CD4-positive, alpha-beta T cell treated with Interleukin-15 for 1 hour (primary cell): ENCODE measurements at regions not wholly inside any gene's neighbourhood (a gene's known extent, or its start where the extent isn't known, plus 50 kb on each side); places are given as distances from the start of the nearest gene placed in this dataset.
"Not testable (repeated sequence)": the region's sequence is repeated elsewhere in the genome, so short reads cannot be mapped to it uniquely, and the experiment has no call there.

ENCODE experiments used
- DNase-seq: peaks from one replicate; pipeline ENCODE4 v3.0.0-alpha.2; 2020

DNA sequence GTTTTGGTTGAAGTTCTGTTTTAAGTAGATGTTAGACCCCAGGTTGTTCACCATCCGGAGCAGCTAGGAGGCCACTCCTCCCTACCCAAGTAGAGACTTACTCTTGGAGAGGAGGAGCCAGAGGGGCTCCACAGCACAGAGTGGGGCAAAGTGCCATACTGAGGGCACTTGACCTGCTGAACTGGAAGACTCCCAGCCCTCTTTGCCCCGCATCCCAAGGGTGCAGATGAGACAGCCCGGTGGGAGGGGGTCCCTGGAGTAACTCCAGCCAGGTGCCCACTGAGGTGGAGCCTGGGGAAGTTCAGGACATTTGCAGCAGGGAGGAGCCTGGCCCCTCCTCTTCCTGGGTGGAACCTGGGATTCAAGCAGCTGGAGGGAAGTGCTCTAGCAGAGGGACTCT is 102.1 kb upstream of the GPR6 start:
- DNase-seq, result no peak

DNA sequence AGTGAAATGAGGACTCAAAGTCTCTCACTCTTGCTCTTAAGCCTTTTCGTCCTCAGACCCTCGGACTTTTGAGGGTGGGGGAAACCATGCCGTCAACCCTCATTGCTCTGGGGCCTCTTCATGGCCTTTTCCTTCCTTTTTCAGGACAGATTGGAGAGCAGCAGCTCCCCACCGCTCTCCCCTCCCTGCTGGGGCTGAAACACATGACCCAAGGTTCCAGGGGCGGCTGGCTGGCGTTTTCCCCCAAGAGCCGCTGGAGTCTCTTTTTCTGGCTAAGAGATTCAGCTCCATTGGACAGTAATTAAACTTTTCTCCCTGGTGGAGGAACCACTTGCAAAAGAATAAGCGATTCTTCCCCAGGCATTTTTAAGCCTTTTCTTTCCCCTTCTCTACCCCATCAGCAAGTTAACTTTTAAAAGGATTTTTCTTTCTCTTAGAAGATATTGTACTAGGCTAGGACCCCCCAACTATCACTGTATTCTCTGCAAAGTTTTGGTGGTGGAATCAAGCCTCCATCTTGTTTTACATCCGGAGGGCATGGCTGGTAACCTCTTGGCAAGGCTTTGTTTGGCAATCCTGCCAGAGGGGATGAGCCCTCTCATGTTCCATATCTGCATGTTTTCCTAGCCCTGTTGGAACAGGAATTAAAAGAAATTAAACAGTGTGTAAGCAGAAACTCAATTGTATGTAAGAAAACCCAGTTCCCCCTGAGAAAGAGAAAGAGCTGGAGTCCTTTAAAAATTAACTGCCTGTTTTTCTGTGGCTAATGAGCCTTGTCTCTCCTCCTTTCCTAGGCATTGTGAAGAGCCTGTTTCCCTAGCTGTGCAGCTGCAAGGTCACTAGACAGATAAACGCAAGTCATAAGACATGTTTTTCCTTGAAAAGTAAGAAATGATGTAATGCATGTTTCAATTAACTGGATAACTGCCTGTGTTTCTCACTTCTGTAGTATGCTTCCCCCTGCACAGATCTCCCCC is 100.8 kb upstream of the GPR6 start:
- DNase-seq, result no peak

DNA sequence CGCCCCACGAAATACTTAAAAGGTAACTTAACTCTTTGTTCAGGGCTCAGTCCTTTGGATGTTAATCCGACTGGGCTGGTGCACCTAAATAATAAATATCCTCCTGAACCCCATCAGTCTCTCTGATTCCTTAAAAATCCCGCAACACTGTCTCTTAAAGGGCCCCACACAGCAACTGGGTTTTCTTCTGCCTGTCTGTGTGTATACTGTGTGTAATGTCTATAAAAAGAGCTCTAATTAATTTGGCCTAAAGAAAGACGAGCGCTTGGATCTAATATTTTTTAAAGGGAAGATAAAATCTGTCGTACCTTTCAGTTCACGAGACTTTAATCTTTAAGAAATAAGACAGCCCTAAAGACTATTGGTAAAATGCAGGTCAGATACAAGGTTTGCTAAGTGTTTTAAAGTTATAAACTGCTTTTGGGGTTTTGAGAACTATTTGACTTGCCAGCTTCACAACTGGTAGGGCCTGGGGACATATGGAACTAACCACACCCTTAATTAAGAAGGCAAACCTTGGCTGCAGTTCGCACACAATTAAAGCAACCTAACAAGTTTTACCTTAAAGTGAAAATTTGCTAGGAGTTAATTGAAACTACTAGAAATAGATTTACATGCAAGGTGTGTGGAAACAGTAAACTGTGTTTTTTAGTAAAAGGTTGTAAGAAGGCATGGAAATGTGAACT is 100.0 kb upstream of the GPR6 start:
- not testable (repeated sequence) for DNase-seq

DNA sequence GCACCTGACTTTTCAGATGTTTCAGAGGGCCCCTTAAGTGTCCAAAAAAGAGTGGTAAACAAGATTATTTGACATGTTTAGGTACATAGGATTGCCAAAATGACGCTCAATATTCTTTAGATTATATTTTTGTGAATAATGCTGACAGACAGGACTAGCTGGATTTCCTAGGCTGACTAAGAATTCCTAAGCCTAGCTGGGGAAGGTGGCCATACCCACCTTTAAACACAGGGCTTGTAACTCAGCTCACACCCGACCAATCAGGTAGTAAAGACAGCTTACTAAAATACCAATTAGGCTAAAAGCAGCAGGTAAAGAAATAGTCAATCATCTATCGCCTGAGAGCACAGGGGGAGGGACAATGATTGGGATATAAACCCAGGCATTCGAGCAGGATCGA is 99.0 kb upstream of the GPR6 start:
- DNase-seq, result not testable (repeated sequence)

DNA sequence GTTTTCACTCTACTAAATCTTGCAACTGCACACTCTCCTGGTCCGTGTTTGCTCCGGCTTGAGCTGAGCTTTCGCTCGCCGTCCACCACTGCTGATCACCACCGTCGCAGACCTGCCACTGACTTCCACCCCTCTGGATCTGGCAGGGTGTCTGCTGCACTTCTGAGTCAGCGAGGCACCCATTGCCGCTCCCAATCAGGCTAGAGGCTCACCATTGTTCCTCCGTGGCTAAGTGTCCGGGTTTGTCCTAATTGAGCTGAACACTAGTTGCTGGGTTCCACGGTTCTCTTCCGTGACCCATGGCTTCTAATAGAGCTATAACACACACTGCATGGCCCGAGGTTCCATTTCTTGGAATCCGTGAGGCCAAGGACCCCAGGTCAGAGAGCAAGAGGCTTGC is 98.6 kb upstream of the GPR6 start:
- no peak for DNase-seq

DNA sequence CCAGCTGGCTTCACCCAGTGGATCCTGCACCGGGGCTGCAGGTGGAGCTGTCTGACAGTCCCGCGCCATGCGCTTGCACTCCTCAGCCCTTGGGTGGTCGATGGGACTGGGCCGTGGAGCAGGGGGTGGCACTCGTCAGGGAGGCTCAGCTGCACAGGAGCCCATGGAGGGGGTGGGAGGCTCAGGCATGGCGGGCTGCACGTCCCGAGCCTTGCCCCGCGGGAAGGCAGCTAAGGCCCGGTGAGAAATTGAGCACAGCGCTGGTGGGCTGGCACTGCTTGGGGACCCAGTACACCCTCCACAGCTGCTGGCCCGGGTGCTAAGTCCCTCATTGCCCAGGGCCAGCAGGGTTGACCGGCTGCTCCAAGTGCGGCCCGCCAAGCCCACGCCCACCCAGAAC is 97.0 kb upstream of the GPR6 start:
- DNase-seq, result not testable (repeated sequence)

DNA sequence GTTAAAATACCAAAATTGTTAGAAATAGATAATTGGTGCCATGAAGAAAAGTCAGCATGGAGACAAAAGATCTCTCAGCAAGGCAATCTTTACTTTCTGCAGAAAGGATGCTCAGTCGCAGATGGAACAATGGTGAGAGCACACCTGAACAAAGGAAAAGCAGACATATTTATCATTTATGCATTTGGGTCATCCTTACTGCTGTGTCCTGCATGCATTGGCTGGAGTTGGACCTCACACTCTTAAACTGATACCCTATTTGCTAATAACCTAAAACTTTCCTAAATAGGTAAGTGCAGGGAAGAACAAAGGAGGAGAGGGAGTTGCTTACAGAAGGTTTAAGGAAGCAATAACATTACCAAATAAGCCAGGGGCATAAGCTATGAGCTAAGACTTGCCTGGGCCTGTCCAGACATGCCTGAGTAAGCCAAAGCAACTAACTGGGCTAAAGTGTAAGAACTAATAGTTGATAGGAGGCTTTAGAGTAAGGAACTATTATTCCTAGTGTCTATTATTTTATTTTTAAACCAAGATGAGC is 96.1 kb upstream of the GPR6 start:
- not testable (repeated sequence) for DNase-seq

DNA sequence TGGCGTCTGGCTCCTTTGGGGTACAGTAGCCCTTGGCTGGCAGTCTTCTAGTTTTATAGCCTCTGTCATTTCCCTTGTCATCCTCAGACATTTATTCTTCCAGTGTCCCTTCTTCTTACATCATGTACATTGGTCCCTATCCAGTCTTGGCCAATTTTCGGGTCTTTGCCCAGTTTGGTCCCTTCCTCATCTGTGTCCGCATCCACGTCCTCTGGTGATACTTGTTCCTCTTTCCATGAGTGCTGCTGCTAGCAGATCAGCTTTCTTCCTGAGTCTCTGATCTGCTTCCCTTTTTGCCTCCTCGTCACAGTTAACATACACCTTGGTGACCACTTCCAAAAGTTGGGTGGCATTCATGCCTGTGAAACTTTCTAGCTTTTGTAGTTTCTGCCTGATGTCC is 86.2 kb upstream of the GPR6 start:
- peak; percentile 46 for DNase-seq

DNA sequence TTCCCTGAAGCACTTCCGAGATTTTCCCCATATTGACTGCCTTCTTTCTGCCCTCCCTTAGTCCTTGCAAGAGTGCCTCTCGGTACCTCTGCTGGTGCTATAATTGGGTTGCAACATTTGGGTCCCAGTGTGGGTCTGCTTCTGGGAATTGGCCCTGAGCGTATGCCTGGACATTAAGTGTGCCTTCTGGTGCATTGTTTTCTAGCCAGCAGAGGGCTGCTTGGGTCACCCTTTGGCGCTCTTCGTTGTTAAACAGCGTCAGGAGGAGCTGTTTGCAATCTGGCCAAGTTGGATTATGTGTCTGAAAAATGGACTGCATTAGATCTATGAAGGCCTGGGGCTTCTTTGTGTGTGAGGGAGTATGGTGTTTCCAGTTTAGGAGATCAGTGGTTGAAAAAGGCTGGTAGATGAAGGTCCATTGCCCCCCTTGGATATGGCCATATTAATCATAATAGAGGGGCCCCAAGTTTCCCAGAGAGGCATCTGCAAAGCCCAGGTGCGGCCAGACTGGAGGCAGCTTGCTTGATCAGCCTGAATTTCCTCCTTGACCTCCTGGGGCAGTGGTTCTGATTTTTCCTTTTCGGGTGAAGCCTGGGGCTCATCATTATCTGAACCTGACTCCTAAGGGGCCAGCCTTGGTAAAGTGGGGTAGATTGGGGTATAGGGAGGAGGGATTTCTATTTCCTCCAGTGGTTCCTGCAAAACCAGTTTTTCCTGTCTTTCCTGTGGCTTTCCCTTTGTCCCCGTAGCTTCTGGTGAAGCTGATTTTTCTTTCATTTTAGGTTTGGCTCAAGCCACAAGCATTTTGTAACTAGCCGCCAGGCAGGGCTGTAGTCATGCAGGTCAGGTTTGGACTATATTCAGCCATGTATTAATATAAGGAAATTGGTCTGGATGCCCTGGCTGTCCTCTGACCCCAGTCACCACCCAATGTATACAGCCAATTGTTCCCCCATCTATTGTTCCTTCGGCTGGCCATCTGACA is 85.4 kb upstream of the GPR6 start:
- no peak for DNase-seq

DNA sequence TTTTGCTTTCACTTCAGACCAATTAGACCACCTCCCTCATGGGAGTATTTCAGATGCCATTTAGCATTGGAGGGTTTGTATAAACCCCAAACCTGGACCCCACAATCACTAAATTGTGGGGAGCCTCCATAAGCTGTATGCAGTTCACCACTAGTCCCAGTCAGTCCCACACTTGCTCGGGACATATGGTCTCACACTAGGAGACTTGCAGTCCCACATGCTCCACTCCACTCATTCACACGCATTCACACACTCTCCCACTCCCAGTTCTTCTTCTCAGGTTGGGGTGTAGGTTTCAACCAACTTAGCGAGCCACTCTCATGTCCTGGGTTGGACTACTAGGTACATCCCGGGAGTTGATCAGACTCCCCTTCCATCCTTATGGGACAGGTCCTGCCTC is 84.5 kb upstream of the GPR6 start:
- DNase-seq, result no peak

DNA sequence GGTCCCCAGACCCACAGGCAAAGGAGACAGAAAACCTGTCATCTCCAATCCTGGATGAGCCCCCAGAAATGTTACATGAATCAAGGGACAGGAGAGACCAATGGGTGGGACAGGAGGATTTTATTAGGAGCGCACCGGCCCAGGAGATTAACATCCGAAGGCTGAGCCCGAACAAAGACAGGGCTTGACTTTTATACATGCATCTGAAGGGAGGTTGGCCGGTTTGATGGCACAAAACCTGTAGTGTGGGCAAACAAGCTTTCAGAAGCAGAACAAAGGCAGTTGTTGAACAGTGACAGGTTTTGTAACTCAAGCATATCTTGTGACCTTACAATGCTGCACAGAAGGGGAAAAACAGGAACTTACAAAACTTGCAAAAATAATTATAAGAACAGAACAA is 83.9 kb upstream of the GPR6 start:
- DNase-seq, result peak; percentile 19

DNA sequence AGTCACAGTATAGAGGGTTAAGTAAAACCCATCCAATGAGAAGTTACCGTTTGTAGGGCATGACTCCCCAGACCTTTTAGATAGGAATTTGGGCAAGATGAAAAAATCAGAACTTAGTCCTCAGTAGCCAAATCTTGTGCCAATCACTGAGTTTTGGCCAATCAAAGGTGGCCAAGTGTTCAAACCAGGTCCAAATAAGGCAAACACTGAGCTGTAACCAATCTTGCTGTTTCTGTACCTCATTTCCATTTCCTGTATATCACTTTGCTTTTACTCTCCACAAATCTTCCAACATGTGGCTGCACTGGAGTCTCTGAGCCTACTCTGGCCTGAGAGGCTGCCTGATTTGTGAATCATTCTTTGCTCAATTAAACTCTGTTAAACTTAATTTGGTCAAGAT is 81.8 kb upstream of the GPR6 start:
- no peak for DNase-seq

DNA sequence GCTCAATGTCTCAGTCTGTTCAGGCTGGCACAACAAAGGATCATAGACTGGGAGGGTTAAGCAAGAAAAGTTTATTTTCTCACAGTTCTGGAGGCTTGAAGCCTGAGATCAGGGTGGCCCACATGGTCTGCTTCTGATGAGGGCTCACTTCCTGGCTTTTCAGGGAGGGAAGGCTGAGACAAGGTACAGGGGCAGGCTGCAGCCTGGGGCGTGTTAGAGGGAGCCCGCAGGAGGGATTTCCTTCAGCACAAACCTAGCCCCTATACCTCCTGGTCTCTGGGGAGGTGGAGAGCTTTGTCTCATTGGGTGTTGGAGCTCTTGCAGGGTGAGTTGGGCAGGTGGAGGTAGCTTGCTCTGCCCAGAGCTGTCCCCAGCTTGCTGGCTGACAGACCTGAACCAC is 81.1 kb upstream of the GPR6 start:
- DNase-seq, result no peak

DNA sequence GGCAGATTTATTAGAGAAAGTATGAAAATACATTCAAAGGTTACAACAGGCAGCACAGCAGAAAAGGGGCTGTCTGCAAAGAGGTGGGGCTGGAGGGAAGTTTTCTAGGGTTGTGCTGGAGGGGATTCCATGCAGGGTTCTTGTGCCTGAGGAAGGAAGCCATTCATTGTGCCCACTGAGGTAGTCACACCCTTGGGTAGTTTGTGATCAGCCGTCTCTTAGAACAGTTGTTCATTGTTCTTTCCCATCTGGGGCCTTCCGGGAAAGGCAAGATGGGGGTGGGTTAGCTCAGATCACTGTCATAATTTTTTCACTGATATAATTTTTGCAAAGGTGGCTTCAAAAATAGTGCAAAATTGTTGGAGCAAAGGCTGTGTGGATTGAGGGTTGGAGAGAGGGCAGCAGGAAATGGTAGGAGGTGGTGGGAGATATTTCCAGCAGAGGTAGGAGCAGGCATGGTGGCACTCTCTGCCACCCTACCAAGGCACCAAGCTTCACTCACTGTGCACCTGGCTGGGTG is 80.5 kb upstream of the GPR6 start:
- no peak for DNase-seq

DNA sequence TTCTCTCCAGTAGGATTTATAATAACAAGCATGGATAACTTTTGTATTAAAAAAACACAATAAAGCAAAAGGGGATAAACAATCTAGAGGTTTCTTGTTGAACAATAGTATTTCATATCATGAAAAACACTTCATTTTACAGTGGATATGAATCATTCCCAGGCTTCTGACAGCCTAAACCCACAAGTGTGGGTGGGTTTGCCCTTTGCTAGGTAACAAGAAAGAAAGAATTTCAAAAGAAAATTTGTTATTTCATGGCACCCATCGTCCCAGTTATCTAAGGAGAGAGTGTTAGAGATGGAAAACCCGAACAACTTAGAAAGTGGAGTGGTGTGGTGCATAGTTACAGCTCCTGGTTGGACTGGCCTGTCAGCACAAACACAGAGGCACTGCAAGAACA is 76.1 kb upstream of the GPR6 start:
- no peak for DNase-seq

DNA sequence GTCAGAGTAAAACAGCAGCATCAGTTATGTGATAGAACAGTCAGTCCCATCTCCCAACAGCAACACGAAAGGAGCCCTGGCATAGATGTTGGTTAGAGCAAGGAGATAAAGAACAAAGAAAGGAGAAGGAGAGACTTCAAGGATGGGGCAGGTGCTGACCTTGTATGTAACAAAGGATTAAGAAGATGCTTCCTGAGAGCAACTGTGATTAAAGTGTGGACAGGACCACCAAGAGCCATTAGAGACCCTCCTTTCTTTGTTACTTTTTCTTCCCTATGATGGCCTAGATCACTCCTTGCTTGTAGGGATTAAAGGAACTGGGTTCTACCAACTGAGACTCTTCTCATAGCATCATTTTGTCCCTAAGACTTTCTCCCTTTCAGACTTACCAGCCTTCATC is 75.2 kb upstream of the GPR6 start:
- no peak for DNase-seq

DNA sequence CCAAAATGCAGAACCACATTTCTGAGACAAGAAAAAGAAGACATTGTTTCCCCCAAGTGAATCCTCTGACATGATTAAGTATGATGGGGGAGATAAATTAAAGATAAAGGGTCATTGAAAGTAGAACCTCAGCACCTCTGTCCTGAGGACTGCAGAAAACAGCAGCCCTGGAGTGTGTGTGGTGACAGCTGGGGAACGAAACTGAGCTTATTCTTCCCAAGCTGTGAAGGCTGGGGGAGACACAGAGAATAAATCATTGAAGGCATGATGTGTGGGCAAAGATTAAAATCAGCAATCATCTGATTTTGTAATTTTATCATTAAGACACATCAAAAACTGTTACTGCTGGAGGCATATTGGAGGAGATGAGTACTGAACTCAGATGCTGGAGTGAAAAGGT is 67.5 kb upstream of the GPR6 start:
- DNase-seq, result no peak

DNA sequence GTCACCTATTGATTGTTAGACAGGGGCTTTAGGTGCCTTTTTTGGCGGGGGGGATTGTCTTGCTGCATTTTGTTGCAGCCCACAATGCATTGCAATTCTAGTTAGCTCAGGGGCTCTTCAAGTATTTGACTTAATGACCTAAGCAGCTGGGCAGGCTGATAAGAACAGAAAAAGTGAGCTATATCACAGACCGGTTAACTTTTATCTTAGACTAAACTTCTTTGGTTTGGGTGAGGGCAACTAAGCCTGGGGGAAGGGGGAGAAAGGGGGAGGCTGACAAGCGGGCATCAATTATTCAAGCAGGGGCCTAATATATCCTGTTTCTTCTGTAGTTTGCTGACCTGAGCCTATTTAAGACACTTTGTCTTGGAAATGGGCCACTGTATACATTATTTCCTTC is 66.0 kb upstream of the GPR6 start:
- DNase-seq, result no peak

DNA sequence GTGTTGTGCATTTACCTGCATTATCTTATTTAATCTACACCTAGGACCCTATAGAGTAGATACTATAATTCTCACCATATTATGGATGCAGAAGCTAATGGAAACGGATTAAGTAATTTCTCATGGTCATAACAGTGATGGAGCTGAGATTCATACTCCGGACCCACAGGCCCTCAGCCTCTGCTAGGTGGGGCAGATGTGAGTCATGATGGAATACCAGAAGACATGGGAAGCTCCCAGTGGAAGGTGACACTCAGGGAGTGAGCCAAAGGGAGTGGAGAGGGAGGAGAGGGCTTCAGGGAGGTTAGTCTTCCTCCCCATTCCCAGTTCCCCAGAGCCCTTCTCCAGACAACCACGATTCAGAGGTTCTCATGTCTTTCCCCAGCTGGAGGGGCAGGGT is 65.2 kb upstream of the GPR6 start:
- no peak for DNase-seq

DNA sequence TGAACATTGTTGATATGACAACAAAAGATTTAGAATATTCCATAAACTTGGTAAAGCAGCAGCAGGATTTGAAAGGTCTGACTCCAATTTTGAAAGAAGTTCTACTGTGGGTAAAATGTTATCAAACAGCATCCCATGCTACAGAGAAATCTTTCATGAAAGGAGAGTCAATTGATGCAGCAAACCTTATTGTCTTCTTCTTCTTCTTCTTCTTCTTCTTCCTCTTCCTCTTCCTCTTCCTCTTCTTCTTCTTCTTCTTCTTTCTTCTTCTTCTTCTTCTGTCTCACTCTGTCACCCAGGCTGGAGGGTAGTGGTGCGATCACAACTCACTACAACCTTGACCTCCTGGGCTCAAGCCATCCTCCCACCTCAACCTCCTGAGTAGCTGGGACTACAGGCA is 62.4 kb upstream of the GPR6 start:
- DNase-seq, result not testable (repeated sequence)

DNA sequence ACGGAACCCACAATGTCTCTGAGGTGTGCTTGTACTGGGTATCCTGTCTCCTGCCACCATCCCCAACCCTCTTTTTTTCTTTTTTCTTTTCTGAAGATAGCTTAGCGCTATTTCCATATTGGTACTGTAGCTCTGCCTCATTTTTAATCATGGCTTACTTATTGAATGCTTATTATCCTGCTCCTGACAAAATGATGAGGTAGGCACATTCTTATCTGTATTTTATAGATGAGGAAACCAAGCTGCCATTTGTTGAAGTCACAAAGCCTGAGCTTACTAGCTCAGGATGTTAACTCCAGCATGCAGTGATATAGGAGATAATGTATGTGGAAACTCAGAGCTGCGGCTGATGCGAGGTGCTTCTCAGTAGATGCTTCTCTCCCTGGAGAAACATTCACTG is 61.4 kb upstream of the GPR6 start:
- no peak for DNase-seq

DNA sequence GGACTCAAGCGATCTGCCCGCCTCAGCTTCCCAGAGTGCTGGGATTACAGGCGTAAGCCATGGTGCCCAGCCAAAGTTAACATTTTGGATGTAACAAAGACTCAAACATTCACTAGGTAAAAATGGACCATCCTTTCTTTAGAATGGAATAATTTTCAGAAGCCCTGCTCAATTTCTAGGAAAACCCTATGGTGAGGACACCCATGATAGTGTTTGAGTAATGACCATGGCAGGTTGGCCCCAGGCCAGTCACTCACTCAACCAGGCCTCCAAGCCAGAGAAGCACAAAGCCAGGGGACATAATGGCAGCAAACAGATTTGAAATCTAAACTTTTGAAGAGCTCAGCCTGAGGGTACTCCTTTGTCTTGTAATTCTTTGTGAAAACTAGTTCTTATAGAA is 59.9 kb upstream of the GPR6 start:
- no peak for DNase-seq

DNA sequence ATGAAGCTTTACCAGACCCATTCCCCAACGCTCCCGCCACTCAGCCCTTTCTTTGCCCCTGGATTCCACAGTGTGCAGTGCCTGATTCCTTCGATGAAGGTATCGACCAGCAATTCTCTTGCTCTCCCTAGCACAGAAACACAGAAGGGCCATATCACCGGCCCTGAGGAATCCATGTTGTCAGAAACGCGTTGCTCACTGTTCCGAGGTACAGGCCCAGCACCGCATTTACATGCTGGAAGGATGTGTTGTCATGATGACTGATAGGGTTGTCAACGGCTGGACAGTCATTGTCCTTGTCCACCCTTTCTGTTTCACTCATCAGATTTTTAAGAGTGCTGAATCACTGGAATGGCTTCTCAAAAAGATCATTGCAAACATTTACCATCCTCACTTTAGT is 57.2 kb upstream of the GPR6 start:
- DNase-seq, result no peak
